HL-60 (cell line): ENCODE measurements at regions not wholly inside any gene's neighbourhood (a gene's known extent, or its start where the extent isn't known, plus 50 kb on each side); places are given as distances from the start of the nearest gene placed in this dataset.

Experiments used
- CTCF ChIP-seq: IDR thresholded peaks from one replicate; pipeline ENCODE4 v1.5.1; 2011; ENCODE audit warnings: low read length, control low read depth, inconsistent platforms; ENCODE audit not compliant: insufficient read depth
- GABPA ChIP-seq: IDR thresholded peaks from 2 replicates; pipeline ENCODE4 v1.6.1; 2012; ENCODE audit warnings: low read depth
- POLR2AphosphoS5 ChIP-seq: IDR thresholded peaks from 2 replicates; pipeline ENCODE4 v1.6.1; 2012; ENCODE audit warnings: low read depth
- SPI1 ChIP-seq: IDR thresholded peaks from 2 replicates; pipeline ENCODE4 v1.6.1; 2012; ENCODE audit warnings: low read depth, mild to moderate bottlenecking, borderline replicate concordance

- no peak for TF ChIP-seq SPI1
- TF ChIP-seq CTCF: no peak
- TF ChIP-seq POLR2AphosphoS5: no peak
- no peak for TF ChIP-seq GABPA
Measured at GRCh38 chr10:83254698-83255097, 884.6 kb upstream of the GHITM start.
